ENCODE measurements at regions not wholly inside any gene's neighbourhood (a gene's known extent, or its start where the extent isn't known, plus 50 kb on each side); places are given as distances from the start of the nearest gene placed in this dataset.

DNA sequence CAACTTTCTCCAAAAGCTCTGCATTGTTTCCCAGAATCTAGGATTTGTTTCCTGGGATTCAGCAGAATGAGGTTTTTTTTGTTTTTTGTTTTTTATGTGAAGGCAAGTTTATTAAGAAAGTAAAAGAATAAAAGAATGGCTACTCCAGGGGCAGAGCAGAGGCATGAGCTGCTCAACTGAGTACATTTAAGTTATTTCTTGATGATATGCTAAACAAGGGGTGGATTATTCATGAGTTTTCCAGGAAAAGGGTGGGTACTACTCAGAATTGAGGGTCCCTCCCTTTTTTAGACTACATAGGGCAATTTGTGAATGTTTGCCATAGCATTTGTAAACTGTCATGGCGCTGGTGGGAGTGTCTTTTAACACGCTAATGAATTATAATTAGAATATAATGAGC is 292.5 kb upstream of the SGK1 start:
- TF ChIP-seq, protein P1, sequence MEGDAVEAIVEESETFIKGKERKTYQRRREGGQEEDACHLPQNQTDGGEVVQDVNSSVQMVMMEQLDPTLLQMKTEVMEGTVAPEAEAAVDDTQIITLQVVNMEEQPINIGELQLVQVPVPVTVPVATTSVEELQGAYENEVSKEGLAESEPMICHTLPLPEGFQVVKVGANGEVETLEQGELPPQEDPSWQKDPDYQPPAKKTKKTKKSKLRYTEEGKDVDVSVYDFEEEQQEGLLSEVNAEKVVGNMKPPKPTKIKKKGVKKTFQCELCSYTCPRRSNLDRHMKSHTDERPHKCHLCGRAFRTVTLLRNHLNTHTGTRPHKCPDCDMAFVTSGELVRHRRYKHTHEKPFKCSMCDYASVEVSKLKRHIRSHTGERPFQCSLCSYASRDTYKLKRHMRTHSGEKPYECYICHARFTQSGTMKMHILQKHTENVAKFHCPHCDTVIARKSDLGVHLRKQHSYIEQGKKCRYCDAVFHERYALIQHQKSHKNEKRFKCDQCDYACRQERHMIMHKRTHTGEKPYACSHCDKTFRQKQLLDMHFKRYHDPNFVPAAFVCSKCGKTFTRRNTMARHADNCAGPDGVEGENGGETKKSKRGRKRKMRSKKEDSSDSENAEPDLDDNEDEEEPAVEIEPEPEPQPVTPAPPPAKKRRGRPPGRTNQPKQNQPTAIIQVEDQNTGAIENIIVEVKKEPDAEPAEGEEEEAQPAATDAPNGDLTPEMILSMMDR (IDR thresholded peaks at IDR 0.05) = no peak
- TF ChIP-seq POLR2A (IDR thresholded peaks at IDR 0.05) = no peak

Data from adrenal gland (tissue), 5 donors.